Gastrocnemius medialis (tissue), 4 donors: ENCODE measurements at regions not wholly inside any gene's neighbourhood (a gene's known extent, or its start where the extent isn't known, plus 50 kb on each side); places are given as distances from the start of the nearest gene placed in this dataset.

Experiments
- ATAC-seq, 2 donors: fragments of 150-250 bp; one replicate each; pipeline ENCODE4 v1.9.1; 2016
- DNase-seq, 2 donors: peaks; one replicate each; pipeline ENCODE4 v3.0.0-alpha.2; 2019
- H3K27ac ChIP-seq, 4 donors: fragments of 200-600 bp; sonication (generic); 1 replicate in 1 of 4; 2 replicates in 3 of 4; pipeline ENCODE4 v1.5.1; 2016 to 2018; ENCODE audit warnings: mild to moderate bottlenecking in 2 of 4, moderate library complexity in 1 of 4
- H3K27me3 ChIP-seq, 3 donors: fragments of 200-600 bp; sonication (generic) in 2 of 3; 1 replicate in 1 of 3; 2 replicates in 2 of 3; pipeline versions ENCODE4 v1.5.1 to v1.6.0; 2016 to 2019; ENCODE audit warnings: mild to moderate bottlenecking in 1 of 3, moderate library complexity in 1 of 3
- H3K36me3 ChIP-seq, 2 donors: fragments of 200-600 bp; sonication (generic) in 1 of 2; one replicate each; pipeline ENCODE4 v1.5.1; 2017 to 2018
- H3K4me1 ChIP-seq, 2 donors: fragments of 200-600 bp; sonication (generic) in 1 of 2; one replicate each; pipeline ENCODE4 v1.5.1; 2016 to 2017; ENCODE audit warnings: mild to moderate bottlenecking in 2 of 2
- H3K4me3 ChIP-seq, 4 donors: fragments of 200-600 bp; sonication (generic) in 3 of 4; 1 replicate in 1 of 4; 2 replicates in 3 of 4; pipeline ENCODE4 v1.5.1; 2016 to 2019; ENCODE audit warnings: mild to moderate bottlenecking in 2 of 4
- H3K9me3 ChIP-seq, 3 donors: fragments of 200-600 bp; sonication (generic) in 2 of 3; 1 replicate in 1 of 3; 2 replicates in 2 of 3; pipeline ENCODE4 v1.5.1; 2016 to 2019
- POLR2A ChIP-seq, 2 donors: fragments of 450-650 bp; IDR thresholded peaks; one replicate each; pipeline ENCODE4 v1.6.1; 2017; ENCODE audit warnings: antibody characterized with exemption in 2 of 2, mild to moderate bottlenecking in 2 of 2, moderate library complexity in 2 of 2
- in situ Hi-C, 4 donors: fragments of 200-750 bp; cut with MboI; loops; one replicate each; pipeline versions ENCODE4 v1.15.0 to v1.8.0; 2017; ENCODE audit warnings: low sequenced_read_pairs in 4 of 4
- intact Hi-C: fragments of 100-400 bp; cut with DNase I; formaldehyde crosslinking; loops from one replicate; pipeline ENCODE4 v1.15.1; 2023; ENCODE audit warnings: low total_unique reads
- TF ChIP-seq, protein P1 (sequence below), 5 experiments: fragments of 450-650 bp in 3 of 5; fragments of 200-600 bp in 2 of 5; sonication (generic) in 2 of 5; IDR thresholded peaks in 4 of 5; conservative IDR thresholded peaks in 1 of 5; 1 replicate in 4 of 5; 2 replicates in 1 of 5; pipeline ENCODE4 v1.5.1; 2016 to 2019; ENCODE audit warnings: antibody characterized with exemption in 5 of 5, mild to moderate bottlenecking in 3 of 5, moderate library complexity in 3 of 5

DNA sequence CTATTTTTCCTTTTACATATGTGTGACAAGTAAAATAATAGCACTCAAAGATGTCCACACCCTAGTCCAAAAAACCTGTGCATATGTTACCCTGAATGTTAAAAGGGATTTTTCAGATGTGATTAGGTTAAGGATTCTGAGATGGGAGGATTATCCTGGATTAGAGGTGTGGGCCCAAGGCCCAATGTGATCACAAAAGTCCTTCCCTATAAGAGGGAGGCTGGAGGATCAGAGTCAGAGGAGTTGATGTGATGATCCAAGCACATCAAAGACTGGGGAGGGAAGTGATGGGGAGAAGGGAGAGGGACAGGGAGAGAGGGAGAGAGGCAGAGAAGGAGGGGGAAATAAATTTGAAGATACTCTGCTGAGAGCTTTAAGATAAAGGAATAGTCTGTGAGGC lies 512.6 kb downstream of the PLOD2 start:
- TF ChIP-seq, protein P1, sequence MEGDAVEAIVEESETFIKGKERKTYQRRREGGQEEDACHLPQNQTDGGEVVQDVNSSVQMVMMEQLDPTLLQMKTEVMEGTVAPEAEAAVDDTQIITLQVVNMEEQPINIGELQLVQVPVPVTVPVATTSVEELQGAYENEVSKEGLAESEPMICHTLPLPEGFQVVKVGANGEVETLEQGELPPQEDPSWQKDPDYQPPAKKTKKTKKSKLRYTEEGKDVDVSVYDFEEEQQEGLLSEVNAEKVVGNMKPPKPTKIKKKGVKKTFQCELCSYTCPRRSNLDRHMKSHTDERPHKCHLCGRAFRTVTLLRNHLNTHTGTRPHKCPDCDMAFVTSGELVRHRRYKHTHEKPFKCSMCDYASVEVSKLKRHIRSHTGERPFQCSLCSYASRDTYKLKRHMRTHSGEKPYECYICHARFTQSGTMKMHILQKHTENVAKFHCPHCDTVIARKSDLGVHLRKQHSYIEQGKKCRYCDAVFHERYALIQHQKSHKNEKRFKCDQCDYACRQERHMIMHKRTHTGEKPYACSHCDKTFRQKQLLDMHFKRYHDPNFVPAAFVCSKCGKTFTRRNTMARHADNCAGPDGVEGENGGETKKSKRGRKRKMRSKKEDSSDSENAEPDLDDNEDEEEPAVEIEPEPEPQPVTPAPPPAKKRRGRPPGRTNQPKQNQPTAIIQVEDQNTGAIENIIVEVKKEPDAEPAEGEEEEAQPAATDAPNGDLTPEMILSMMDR (IDR thresholded peaks at IDR 0.05 in 4 of 5, conservative IDR thresholded peaks at IDR 0.05 in 1 of 5): no peak
- no peak for TF ChIP-seq POLR2A (IDR thresholded peaks at IDR 0.05)
- no peak for DNase-seq
- no peaks in the 10 kb centered on the region for H3K4me1 ChIP-seq
- no peaks in the 10 kb centered on the region for H3K9me3 ChIP-seq
- no peak overlapping the region for H3K4me3 ChIP-seq
- intact Hi-C loops: no loop called here
- ATAC-seq: no peak
- no peak overlapping the region for H3K27ac ChIP-seq
- no peaks in the 10 kb centered on the region for H3K36me3 ChIP-seq
- in situ Hi-C loops: no loop called here
- no peaks in the 10 kb centered on the region for H3K27me3 ChIP-seq

DNA sequence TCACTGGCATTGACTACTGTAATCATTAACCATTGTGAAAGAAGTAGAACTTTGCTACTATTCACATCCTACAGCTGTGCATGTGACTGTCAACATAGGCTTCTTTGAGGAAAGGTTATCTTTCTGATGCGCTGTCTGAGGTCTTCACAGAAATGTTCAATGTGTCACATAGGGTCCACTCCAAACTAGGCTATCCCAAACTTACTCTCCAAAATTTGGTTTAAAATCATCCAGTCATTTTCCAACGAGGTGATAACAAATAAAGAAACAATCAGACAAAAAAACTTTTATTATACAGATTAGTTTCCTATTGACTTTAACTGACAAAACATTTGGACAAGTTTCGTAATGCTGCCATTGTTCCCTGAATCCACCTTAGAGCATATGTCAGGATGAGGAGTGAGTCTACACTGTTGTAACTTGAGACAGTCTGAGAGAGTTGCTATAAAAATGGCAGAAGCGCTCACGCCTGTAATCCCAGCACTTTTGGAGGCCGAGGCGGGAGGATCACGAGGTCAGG lies 511.6 kb downstream of the PLOD2 start:
- no peaks in the 10 kb centered on the region for H3K27me3 ChIP-seq
- TF ChIP-seq, protein P1 (IDR thresholded peaks at IDR 0.05 in 4 of 5, conservative IDR thresholded peaks at IDR 0.05 in 1 of 5): no peak
- TF ChIP-seq POLR2A (IDR thresholded peaks at IDR 0.05): no peak
- H3K36me3 ChIP-seq: no peaks in the 10 kb centered on the region
- in situ Hi-C loops (no loop called here), intact Hi-C loops (no loop called here)
- DNase-seq (no peak), ATAC-seq (no peak)
- H3K9me3 ChIP-seq: no peaks in the 10 kb centered on the region
- H3K4me3 ChIP-seq: no peak overlapping the region
- no peak overlapping the region for H3K27ac ChIP-seq
- no peaks in the 10 kb centered on the region for H3K4me1 ChIP-seq

DNA sequence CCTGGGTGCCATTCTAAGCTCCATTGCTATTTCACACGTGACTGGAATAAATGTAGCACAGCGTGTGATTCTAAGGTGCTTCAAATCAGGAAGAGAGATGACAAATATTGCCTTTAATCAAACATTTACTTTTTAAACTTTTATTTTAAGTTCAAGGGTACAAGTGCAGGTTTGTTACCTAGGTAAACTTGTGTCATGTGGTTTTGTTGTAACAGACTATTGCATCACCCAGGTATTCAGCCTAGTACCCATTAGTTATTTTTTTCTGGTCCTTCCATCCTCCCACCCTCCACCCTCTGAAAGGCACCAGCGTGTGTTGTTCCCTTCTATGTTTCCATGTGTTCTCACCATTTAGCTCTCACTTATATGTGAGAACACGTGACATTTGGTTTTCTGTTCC lies 510.8 kb downstream of the PLOD2 start:
- no peak overlapping the region for H3K27ac ChIP-seq
- intact Hi-C loops: no loop called here
- no peaks in the 10 kb centered on the region for H3K27me3 ChIP-seq
- no peak for TF ChIP-seq POLR2A (IDR thresholded peaks at IDR 0.05)
- TF ChIP-seq, protein P1 (IDR thresholded peaks at IDR 0.05 in 4 of 5, conservative IDR thresholded peaks at IDR 0.05 in 1 of 5): no peak
- no peaks in the 10 kb centered on the region for H3K9me3 ChIP-seq
- no peak overlapping the region for H3K4me3 ChIP-seq
- ATAC-seq (no peak), DNase-seq (no peak)
- no peaks in the 10 kb centered on the region for H3K4me1 ChIP-seq
- H3K36me3 ChIP-seq: no peaks in the 10 kb centered on the region
- in situ Hi-C loops: no loop called here

DNA sequence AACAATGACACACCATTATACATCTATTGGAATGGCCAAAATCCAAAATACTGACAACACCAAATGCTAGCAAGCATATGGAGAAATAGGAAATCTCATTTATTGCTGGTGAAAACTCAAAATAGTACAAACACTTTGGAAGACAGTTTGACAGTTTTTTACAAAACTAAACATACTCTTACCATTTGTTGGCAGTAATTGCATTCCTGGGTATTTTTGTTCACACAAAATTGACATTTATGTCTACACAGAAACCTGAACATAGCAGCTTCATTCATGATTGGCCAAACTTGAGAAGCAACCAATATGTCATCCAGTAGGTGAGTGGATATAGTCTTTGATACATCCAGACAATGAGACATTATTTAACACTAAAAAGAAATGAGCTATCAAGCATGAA lies 489.9 kb downstream of the PLOD2 start:
- intact Hi-C loops: no loop called here

More for the DNA sequence above, 489.9 kb downstream of the PLOD2 start:
- no peak overlapping the region for H3K4me3 ChIP-seq
- no peak for ATAC-seq
- no peaks in the 10 kb centered on the region for H3K9me3 ChIP-seq
- TF ChIP-seq, protein P1 (IDR thresholded peaks at IDR 0.05 in 4 of 5, conservative IDR thresholded peaks at IDR 0.05 in 1 of 5): no peak
- no peak for TF ChIP-seq POLR2A (IDR thresholded peaks at IDR 0.05)
- H3K27ac ChIP-seq: no peak overlapping the region
- no peaks in the 10 kb centered on the region for H3K27me3 ChIP-seq
- H3K36me3 ChIP-seq: no peaks in the 10 kb centered on the region
- no peak for DNase-seq
- in situ Hi-C loops: no loop called here
- no peaks in the 10 kb centered on the region for H3K4me1 ChIP-seq
